A204.1 (cell line): ENCODE measurements at regions not wholly inside any gene's neighbourhood (a gene's known extent, or its start where the extent isn't known, plus 50 kb on each side); places are given as distances from the start of the nearest gene placed in this dataset.

Source experiments
- FAIRE-seq: peaks from 2 replicates; lab custom pipeline; 2012; peaks lifted over from hg19 to GRCh38; lab: Jason Lieb, UNC

DNA sequence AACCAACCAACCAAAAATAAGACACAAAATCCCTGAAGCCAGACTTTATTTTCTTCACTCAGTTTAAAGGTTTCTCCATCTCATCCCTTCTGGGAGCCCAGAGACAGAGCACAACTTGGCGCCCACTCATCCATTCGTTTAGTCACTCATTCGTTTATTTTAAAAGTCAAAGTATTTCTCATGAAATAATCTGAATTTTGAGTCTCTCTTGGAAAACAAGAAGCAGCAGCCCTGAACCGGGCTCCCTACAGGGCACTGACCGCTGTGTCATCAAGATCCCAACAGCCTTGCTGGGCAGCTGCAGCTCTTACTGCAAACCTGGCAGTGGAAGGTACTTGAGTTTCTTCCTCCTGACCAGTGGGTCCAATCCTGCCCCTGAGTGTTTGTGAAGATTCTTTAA, 171.6 kb downstream of the THBS2 start:
- FAIRE-seq = no peak

DNA sequence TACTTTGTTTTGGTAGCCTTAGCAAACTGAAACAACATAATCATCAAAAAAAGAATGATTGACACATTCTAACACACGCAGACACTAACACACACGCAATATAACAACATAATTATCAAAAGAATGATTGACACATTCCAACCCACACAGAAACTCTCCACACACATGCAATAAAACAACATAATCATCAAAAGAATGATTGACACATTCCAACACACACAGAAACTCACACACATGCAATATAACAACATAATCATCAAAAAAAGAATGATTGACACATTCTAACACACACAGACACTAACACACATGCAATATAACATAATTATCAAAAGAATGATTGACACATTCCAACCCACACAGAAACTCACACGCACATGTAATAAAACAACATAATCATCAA, 172.4 kb downstream of the THBS2 start:
- no peak for FAIRE-seq

DNA sequence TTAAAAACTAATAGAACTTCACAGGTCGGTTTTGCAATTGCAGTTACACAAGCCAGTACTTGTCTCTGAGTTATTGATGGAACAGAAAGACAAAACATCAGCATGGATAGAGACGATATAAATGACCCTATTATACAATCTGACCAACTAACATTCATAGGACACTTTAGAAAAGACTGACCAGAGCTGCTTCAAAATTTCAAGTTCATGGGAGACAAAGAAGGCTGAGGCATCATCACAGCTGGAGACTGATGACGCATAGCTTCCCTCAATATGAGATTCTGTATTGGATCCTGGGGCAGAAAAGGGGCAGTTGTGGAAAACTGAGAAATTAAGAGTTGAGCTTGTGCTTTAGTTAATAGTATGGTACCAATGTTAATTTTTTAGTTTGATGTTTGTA, 174.0 kb downstream of the THBS2 start:
- FAIRE-seq = no peak

DNA sequence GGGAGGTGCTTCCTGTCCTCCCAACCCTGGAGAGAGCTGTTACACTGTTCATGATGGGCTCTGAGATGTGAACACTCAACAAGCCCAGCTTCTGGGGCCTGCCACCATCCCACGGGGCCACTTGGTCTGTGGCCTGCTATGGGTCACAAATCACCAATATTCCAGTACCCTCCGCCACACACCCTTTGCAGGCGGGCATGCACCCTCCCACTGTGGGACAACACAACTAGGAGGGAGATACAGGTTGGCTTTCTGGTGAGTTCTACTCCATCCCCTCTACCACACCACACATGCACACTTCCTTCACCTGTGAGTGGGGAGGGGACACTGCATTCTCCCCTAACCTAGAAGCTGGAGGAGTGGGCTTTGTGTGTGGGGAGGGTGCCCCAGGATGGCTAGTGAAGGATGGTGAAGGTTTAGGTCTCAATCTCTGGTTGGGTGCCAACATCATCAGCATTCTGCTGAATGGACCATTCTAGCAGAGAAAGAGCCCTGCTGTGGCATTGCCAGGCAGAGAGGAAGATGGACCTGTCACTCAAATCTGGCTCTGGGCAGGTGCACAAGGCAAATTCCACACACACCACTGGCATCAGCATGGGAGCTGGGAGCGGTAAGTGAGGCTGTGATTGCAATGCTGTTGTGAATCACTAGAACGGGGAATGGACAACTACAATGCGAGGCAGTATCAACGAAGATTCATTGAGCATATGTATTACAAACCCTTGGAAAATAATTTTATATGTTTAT, 175.1 kb downstream of the THBS2 start:
- no peak for FAIRE-seq

DNA sequence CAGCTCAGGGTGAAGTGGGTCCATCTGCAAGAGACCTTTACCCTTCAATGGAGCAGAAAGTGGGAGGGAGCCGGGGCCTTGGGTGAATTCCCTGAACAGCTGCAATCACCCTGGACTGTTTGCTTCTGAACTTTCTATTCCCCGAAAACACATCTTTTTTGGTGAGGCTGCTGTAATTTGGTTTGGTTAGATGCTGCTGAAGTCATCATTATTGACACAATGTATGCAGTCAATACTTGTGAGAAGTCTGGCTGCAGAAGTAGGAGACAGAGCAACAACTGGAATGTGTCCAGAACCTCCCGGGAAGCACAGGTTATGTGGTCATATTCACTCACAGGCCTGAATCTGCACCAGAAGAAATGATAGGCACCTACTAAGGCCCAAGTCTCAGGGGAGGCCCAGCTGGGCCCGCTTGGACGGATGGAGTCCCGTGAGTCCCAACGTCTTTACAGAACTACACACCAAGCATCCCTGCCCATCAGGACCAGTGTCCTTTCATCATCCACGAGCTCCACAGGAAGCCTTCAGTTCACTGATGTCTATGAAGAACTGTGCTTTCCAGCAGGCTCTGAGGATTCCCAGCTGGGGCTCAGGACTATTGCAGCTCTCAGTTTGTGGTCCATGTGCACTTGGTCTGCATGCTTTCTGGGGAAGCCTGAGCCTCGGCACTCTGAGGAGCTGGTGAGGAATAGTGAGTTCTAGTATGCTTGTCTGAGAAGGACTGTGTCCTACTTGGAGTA, 177.6 kb downstream of the THBS2 start:
- no peak for FAIRE-seq

DNA sequence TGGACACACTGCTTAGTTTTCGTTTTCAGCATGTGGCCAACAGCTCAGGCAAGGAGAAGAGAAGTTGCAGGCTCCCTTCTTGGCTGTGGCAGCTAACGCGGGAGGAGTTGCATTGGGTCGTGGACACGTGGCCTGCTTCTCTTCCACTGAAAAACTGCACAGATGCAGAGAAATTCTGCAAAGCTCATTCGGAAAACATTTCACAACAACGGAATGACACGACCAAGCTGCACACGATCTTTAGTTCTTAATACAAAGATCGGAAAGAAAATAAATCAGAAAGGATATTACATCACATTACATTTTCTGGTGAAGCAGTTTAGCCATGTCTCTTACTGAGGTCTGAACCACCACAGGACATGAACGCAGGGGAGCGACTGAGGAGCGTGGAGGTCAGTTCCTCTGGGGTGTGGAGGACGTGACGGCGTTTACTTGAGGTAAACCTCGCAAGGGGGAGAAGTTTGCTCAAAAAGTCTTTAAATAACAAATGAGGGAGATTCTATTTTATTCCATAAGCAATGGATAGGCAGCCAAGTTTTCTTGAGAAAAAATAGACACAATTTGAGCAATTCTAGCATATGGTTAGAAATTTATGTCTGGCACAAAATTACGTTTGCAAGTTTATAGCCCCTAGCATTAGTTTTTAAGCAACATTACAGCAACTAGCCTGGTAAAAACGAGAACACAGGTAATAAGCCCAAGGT, 178.3 kb downstream of the THBS2 start:
- FAIRE-seq = no peak

DNA sequence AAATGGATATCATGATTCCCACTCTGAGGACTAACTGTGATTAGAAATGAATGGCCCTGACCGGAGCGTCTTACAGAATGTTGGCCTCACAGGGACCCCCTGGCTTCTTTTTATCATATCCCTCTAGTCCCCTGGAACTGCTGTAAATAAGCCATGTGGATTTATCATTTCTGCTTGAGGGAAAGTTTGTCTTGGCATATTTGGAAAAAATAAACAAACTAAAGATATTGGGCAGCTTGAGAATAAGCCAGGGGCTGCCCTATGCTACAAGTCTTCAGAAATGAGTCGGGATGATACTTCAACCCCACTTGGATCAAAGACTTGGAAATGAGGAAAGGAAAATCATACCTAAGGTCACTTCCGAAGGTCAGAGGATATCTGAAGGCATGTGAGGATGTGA, 179.1 kb downstream of the THBS2 start:
- no peak for FAIRE-seq

DNA sequence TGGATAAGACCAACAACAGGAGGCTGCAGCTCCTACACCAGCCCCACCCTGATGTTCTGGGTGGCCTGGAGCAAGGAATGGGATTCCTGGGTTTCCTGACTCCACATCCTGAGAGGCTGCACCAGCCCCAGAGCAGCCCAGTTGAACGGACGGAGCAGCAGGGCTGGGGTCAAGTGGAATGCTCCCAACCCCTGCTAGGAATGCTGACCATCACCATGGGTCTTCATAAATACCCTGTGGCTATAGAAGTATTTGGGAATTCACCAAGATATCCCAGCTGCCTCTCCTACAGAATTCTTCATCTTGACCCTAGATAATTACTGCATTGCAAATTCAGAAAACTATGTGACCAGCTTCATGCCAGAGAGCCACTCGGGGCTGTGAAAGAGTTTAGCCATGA, 180.3 kb downstream of the THBS2 start:
- FAIRE-seq = no peak

DNA sequence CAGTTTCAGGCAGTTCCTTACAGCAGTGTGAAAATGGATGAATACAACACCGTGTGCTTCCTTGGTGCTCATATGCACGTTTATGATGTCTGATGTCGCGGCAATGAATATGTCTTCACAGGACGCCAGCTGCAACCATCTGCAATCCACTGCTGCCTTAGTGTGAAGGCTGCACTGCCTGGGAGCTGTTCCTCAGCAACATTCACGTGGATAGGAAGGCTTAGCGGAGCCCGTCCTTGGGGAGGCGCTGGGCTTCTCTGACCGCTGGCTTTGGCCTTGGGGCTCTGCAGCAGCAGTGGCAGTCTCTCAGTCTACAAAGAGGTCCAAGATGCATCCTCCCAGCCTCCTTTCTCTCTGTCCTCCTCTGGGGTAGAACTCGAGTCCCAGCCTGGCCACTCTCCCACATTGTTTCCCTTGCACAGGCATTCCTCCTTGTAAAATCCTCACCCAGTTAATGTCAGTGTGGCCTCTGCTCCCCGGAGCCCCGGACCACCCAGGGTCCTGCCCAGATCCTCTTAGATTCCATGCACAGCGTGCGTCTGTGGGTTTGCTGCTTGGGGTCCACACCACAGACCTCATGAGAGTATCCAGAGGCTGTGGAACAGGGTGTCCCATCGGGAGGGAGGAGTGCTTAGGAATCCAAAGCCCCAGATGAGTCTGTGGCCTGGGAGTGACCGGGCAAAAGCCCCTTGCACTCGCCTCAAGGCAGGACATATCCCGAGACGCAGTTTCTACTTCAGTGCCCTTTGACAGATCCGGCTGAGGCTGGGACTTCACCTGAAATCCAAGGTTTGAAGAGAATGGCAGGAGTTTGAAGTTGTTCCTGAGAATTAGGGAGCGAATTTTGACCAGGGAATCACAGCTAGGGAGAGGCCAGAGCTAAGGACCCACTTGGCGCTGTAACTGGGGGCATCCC, 181.3 kb downstream of the THBS2 start:
- no peak for FAIRE-seq

DNA sequence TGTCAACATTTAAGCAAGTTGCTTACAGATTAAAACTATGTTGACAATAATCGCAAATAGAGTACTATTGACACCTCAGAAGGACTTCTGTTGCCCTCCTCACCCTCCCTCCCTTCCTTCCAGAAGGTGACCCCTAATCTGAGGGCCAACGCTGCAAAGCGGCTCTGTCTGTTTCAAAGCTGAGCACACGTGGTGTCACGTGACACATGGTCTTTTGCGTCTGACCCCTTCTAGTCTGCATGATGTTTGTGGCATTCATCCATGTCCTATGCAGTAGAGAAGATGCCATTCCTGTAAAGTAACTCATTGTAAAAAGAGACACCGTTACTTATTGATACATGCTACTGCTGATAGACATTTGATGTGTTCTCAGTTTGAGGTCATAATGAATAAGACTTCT, 182.3 kb downstream of the THBS2 start:
- FAIRE-seq = no peak

DNA sequence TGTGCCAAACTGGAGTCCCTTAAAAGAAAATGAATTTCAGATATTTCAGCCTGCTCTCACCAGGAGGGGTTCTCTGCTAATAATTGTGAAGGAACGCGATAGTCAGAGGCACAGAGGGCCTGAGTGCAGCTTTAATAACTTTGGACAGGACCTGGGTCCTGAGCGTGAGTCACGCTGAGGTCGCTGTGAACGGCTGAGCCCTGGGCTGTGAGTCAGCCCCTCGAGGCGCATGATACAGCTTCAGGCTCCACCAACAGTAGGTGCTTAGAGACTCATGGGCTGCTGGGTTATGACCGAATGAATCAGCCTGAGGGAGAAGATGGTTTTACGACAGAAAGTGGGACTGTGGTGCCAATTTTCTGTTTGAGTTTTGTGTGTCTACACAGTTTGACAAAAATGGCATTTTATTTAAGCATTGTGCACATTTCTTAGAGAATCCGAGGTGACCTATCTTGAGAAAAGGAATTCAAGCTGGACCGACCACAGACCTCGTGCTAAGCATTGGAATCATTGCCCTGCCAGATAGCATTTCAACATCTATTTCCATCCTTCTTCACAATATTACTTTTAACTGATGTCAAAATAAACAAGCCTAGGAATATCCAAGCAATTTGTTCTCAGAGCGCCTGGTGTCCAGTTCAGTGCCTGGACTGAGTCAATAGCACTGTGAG, 183.0 kb downstream of the THBS2 start:
- no peak for FAIRE-seq

DNA sequence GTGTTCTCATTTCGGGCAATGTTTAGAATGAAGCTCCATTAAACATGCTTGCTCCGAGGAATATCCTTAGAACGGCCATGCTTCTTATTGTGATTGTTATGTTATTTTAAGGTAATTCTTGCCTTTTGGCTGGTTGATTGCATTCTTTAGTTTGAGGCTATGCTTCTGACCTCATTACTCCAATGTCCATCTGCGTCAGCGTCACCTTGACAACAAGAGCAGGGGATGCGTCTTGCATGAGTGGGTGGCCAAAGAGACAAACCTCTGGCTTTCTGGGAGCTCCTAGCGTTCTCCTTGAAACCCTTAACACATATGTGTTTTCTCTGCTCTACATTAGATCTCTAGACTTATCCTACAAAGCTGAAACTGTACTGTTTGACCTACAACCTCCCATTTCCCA, 184.3 kb downstream of the THBS2 start:
- FAIRE-seq = no peak

DNA sequence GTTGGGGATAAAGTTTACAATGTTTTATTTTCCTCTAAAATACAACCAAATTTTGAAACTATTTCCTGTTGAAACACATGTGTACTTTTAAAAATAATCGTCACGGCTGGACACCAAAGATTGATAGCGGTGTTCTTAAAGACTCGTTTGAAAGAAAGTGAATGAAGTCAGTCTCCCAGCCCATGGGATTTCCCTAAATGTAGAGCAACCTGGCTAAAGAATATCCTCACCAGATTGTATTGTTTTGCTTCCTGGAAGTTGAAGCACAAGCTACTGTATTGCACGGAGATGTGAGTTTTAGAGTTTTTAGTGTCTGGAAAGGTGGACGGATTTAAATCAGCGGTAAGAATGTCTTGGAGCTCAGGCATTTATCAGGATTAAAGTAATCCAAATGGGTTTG, 189.5 kb downstream of the THBS2 start:
- FAIRE-seq = no peak

DNA sequence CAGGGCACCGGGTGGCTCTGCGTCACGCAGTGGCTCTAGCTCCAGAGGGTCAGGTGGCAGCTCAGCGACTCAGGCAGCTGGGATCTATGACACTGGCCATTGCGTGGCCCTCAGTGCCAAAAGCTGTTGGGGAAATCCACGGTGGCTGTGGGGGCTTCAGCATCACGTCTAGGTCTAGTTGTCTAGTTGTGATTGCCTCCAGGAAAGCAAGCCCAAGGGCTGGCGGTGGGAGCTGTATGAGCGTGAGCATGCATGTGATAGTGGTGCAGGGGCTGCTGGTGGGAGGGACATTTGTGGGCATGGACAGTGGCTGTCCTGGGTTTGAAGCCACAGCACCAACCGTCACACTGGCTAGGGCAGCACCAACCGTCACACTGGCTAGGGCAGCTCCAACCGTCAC, 191.4 kb downstream of the THBS2 start:
- FAIRE-seq = no peak

DNA sequence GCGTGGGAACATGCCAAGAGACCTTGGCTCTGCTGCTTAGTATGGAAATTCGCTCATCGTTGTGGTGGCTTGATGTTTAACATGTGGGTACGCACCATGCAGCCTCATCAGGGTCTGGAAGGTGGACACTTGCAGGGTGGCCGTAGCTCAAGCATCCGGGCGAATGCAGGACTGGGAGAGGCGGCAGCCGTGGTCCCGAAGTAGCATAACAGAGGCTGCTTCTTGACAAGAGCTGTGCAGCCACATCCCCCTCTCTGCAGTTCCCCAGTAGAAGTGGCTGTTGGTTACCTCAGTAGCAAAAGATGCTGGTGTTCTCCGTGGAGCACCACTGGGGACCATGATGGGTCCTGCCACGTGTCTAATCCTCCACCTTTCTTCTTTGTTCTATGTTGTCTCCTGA, 195.0 kb downstream of the THBS2 start:
- FAIRE-seq = no peak

DNA sequence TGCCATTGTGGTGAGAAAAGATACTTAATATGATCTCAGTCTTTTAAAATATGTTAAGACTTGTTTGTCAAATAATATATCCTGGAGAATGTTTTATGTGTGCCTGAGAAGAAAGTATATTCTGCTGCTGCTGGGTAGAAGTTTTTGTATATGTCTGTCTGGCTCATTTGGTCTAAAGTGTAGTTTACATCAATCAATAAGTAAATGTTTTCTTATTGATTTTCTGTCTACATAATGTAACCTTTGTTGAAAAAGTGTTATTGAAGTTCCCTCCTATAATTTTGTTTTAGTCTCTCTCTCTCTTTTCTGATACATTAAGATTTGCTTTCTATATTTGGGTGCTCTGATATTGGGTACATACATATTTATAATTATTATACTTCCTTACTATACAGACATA, 201.2 kb downstream of the THBS2 start:
- no peak for FAIRE-seq

DNA sequence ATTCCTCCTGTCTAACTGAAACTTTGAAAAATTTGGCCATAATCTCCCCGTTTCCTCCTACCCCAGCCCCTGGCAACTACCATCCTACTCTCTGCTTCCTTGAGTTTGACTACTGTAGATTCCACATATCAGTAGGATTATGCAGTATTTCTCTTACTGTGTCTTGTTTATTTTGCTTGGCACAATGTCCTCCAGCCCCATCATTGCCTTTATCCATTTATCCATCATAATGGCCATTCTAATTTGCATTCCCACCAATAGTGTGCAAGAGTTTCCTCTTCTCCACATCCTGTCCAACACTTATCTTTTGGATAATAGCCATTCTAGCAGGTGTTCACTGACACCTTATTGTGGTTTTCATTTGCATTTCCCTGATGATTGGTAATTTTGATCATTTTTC, 202.3 kb downstream of the THBS2 start:
- no peak for FAIRE-seq

DNA sequence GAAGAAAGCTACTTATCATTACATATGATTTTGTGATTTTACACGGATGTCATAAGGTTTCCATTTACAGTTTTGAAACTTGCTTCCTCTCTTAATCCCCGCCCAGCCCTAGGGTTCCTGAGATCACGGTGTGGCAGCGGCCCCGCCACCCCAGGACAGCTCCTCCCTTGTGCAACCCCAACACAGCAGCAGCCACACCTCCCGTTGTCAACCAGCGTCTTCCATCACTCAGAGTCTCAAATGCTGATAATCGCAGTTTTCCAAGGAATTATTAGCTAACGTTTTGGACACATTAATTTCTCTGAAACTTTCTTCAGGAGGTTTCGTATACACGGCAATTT, 204.8 kb downstream of the THBS2 start:
- FAIRE-seq = no peak

DNA sequence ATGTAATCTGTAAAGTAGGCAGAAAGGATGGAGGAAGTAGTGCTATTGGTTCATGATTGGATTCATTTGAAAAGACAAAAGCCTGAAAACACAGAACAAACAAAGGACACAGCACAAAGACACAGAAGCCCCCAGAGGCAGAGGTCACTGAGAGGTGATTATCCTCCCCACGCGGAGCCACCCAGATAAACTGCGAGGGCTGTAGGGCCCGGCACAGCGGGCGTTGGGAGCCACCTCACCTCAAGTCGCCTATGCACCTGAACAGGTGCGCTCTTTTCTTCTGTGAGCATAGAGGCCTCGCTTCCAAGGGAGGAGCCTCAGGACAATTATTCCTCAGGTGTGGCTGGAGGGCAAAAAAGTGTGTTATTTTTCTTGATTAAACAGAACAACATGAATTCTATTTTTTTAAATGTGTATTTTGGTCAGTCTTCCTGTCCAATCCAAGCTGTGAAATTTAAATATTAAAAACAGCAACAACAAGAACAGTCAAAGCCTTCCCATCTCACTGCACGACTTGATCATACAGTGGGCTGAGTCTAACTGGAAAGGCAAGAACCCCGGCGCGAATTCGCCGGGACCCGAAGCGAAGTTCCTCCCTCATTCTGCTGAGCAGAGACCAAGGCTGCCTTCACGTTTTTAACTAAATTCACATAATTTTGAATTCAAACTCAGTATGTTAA, 205.3 kb downstream of the THBS2 start:
- no peak for FAIRE-seq

DNA sequence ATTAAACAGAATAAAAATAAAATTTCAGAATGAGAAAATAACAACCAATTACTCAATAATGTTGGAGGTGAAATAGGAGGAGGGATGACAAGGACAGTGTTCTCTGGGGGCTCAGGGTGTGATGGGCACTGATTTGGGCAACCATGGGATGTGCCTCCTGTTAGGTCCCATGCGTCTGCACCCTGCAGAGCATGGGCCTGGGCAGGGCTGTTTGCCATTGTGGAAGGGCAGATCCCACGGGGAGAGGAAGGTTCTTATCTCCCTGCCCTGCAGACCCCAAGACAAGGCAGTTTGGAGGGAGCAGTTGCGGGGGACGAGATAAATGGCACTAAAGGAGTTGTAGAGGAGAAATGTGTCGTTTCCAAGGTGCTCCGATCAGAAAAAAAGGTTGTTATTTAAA, 206.3 kb downstream of the THBS2 start:
- no peak for FAIRE-seq

DNA sequence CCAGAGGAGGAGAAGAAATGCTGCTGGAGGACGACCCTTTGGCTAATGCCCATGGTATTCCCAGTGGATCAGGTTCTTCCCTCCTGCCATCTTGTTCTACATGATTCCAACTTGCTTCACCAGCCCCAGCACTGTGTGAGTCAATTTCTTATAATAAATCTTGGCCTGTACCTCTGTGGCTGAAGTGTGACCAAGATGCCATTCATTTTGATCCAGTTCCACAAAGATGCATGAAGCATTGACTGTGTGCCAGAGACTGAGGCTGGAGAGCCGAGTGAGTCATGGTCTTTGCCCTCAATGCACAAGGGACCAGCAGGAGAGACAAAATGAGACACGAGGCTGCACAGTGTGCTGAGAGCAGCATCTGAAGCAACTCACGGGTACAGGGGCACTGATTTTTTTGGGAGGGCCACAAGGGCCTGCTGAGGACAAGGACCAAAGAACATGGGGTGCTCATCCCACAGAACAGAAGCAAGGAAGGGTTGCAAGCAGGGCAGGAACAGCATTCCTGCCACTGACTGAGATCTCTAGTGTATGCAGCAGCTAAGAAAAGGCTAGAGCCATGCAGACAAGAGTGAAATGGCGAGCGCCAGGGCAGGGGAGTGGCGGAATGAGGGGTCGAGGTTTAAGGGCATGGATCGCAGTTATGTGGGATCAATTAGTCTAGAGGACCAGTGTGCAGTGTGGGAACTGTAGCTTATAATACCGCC, 207.0 kb downstream of the THBS2 start:
- FAIRE-seq = no peak
